ENCODE measurements at regions not wholly inside any gene's neighbourhood (a gene's known extent, or its start where the extent isn't known, plus 50 kb on each side); places are given as distances from the start of the nearest gene placed in this dataset.

DNA sequence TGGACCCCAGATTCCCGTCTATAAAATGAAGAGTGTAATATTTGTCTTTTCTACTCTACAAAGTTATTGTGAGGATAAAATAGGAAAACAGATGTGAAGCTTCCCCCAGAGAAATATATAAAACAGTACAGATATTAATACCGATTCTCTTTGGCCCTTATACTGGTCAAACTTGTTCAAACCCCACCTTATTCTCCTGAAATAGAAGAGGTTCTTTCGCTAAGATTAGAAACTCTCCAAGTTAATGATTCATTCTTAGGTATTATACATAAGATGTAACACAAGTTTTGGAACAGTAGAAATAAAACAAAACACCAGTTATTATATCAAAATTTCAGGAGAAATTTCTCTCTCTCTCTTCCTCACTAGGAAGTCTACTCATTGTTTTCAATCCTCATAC lies 852.4 kb upstream of the ADAMTS5 start:
- Mint-ChIP-seq H3K4me1 (no peaks in the 10 kb centered on the region), H3K27me3 (ENCODE audit: insufficient read depth, low read depth, poor library complexity) (no peaks in the 10 kb centered on the region), H3K4me3 (no peak overlapping the region), H3K36me3 (ENCODE audit: low read depth) (no peaks in the 10 kb centered on the region), H3K9me3 (no peaks in the 10 kb centered on the region), H3K27ac (no peak overlapping the region)
- Histone ChIP-seq H2AFZ (no peak overlapping the region), H3K27ac (ENCODE audit: low read depth) (no peak overlapping the region), H4K20me1 (replicated peaks; ENCODE audit: insufficient read depth) (no peaks in the 10 kb centered on the region), H3F3A (replicated peaks; ENCODE audit: low read depth) (no peaks in the 10 kb centered on the region), H3K4me3 (no peak overlapping the region), H3K4me2 (no peak overlapping the region), H3K9me2 (ENCODE audit: insufficient read depth) (no peaks in the 10 kb centered on the region), H3K79me2 (replicated peaks; ENCODE audit: insufficient read depth) (no peaks in the 10 kb centered on the region), H3K4me1 (ENCODE audit: insufficient read depth) (no peaks in the 10 kb centered on the region), H3K36me3 (ENCODE audit: insufficient read depth) (no peaks in the 10 kb centered on the region), H3K27me3 (ENCODE audit: insufficient read depth) (no peaks in the 10 kb centered on the region)
- TF ChIP-seq NANOG (IDR thresholded peaks at IDR 0.05; ENCODE audit: borderline replicate concordance) (no peak), ZNF114 (CRISPR knock-in tag; IDR thresholded peaks at IDR 0.05) (no peak), ZNF331 (CRISPR knock-in tag; IDR thresholded peaks at IDR 0.05; ENCODE audit: low read depth) (no peak), EZH2phosphoT487 (IDR thresholded peaks at IDR 0.05; ENCODE audit: unreplicated experiment) (no peak), STAT1 (IDR thresholded peaks at IDR 0.05; ENCODE audit: unreplicated experiment) (no peak), CREB1 (CRISPR knock-in tag; IDR thresholded peaks at IDR 0.05; ENCODE audit: low read depth) (no peak), JUNB (IDR thresholded peaks at IDR 0.05; ENCODE audit: unreplicated experiment) (no peak), POLR2AphosphoS5 (IDR thresholded peaks at IDR 0.05; ENCODE audit: low read depth) (no peak), EZH2 (IDR thresholded peaks at IDR 0.05; ENCODE audit: low read depth, unreplicated experiment) (no peak)
- TF ChIP-seq, protein P1, sequence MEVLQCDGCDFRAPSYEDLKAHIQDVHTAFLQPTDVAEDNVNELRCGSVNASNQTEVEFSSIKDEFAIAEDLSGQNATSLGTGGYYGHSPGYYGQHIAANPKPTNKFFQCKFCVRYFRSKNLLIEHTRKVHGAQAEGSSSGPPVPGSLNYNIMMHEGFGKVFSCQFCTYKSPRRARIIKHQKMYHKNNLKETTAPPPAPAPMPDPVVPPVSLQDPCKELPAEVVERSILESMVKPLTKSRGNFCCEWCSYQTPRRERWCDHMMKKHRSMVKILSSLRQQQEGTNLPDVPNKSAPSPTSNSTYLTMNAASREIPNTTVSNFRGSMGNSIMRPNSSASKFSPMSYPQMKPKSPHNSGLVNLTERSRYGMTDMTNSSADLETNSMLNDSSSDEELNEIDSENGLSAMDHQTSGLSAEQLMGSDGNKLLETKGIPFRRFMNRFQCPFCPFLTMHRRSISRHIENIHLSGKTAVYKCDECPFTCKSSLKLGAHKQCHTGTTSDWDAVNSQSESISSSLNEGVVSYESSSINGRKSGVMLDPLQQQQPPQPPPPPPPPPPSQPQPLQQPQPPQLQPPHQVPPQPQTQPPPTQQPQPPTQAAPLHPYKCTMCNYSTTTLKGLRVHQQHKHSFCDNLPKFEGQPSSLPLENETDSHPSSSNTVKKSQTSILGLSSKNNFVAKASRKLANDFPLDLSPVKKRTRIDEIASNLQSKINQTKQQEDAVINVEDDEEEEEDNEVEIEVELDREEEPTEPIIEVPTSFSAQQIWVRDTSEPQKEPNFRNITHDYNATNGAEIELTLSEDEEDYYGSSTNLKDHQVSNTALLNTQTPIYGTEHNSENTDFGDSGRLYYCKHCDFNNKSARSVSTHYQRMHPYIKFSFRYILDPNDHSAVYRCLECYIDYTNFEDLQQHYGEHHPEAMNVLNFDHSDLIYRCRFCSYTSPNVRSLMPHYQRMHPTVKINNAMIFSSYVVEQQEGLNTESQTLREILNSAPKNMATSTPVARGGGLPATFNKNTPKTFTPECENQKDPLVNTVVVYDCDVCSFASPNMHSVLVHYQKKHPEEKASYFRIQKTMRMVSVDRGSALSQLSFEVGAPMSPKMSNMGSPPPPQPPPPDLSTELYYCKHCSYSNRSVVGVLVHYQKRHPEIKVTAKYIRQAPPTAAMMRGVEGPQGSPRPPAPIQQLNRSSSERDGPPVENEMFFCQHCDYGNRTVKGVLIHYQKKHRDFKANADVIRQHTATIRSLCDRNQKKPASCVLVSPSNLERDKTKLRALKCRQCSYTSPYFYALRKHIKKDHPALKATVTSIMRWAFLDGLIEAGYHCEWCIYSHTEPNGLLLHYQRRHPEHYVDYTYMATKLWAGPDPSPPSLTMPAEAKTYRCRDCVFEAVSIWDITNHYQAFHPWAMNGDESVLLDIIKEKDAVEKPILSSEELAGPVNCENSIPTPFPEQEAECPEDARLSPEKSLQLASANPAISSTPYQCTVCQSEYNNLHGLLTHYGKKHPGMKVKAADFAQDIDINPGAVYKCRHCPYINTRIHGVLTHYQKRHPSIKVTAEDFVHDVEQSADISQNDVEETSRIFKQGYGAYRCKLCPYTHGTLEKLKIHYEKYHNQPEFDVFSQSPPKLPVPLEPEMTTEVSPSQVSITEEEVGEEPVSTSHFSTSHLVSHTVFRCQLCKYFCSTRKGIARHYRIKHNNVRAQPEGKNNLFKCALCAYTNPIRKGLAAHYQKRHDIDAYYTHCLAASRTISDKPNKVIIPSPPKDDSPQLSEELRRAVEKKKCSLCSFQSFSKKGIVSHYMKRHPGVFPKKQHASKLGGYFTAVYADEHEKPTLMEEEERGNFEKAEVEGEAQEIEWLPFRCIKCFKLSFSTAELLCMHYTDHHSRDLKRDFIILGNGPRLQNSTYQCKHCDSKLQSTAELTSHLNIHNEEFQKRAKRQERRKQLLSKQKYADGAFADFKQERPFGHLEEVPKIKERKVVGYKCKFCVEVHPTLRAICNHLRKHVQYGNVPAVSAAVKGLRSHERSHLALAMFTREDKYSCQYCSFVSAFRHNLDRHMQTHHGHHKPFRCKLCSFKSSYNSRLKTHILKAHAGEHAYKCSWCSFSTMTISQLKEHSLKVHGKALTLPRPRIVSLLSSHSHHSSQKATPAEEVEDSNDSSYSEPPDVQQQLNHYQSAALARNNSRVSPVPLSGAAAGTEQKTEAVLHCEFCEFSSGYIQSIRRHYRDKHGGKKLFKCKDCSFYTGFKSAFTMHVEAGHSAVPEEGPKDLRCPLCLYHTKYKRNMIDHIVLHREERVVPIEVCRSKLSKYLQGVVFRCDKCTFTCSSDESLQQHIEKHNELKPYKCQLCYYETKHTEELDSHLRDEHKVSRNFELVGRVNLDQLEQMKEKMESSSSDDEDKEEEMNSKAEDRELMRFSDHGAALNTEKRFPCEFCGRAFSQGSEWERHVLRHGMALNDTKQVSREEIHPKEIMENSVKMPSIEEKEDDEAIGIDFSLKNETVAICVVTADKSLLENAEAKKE (CRISPR knock-in tag; IDR thresholded peaks at IDR 0.05), result no peak
- TF ChIP-seq, protein P2, sequence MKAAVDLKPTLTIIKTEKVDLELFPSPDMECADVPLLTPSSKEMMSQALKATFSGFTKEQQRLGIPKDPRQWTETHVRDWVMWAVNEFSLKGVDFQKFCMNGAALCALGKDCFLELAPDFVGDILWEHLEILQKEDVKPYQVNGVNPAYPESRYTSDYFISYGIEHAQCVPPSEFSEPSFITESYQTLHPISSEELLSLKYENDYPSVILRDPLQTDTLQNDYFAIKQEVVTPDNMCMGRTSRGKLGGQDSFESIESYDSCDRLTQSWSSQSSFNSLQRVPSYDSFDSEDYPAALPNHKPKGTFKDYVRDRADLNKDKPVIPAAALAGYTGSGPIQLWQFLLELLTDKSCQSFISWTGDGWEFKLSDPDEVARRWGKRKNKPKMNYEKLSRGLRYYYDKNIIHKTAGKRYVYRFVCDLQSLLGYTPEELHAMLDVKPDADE (IDR thresholded peaks at IDR 0.05), result no peak
- TF ChIP-seq, protein P3, sequence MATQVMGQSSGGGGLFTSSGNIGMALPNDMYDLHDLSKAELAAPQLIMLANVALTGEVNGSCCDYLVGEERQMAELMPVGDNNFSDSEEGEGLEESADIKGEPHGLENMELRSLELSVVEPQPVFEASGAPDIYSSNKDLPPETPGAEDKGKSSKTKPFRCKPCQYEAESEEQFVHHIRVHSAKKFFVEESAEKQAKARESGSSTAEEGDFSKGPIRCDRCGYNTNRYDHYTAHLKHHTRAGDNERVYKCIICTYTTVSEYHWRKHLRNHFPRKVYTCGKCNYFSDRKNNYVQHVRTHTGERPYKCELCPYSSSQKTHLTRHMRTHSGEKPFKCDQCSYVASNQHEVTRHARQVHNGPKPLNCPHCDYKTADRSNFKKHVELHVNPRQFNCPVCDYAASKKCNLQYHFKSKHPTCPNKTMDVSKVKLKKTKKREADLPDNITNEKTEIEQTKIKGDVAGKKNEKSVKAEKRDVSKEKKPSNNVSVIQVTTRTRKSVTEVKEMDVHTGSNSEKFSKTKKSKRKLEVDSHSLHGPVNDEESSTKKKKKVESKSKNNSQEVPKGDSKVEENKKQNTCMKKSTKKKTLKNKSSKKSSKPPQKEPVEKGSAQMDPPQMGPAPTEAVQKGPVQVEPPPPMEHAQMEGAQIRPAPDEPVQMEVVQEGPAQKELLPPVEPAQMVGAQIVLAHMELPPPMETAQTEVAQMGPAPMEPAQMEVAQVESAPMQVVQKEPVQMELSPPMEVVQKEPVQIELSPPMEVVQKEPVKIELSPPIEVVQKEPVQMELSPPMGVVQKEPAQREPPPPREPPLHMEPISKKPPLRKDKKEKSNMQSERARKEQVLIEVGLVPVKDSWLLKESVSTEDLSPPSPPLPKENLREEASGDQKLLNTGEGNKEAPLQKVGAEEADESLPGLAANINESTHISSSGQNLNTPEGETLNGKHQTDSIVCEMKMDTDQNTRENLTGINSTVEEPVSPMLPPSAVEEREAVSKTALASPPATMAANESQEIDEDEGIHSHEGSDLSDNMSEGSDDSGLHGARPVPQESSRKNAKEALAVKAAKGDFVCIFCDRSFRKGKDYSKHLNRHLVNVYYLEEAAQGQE (IDR thresholded peaks at IDR 0.05; ENCODE audit: unreplicated experiment), result no peak
- TF ChIP-seq, protein P4, sequence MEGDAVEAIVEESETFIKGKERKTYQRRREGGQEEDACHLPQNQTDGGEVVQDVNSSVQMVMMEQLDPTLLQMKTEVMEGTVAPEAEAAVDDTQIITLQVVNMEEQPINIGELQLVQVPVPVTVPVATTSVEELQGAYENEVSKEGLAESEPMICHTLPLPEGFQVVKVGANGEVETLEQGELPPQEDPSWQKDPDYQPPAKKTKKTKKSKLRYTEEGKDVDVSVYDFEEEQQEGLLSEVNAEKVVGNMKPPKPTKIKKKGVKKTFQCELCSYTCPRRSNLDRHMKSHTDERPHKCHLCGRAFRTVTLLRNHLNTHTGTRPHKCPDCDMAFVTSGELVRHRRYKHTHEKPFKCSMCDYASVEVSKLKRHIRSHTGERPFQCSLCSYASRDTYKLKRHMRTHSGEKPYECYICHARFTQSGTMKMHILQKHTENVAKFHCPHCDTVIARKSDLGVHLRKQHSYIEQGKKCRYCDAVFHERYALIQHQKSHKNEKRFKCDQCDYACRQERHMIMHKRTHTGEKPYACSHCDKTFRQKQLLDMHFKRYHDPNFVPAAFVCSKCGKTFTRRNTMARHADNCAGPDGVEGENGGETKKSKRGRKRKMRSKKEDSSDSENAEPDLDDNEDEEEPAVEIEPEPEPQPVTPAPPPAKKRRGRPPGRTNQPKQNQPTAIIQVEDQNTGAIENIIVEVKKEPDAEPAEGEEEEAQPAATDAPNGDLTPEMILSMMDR (conservative IDR thresholded peaks at IDR 0.05; ENCODE audit: low read depth in 2 of 2), result no peak
- DNase-seq (ENCODE audit: low spot score), result no peak
- ATAC-seq, result no peak

Data from GM23338 (cell line).